ENCODE measurements at regions not wholly inside any gene's neighbourhood (a gene's known extent, or its start where the extent isn't known, plus 50 kb on each side); places are given as distances from the start of the nearest gene placed in this dataset.

DNA sequence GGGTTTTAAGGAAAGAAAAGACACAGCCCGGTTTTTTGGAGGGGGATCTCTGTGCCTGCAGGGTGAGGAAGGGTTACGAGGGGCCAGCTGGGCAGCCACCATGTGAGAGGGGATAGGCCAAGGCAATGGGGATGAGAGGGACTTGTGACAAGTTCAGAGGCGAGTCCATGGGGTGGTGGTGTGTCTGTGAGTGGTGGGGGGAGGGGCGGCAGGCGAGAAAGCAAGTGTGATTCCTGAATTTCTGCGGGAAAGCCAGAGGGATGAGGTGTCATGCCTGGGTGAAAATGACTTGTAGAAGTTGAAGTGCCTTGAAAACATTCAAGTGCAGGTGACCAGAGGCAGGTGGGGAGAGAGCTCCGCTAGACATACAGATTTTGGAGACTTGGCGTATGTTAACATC lies 61.0 kb upstream of the RNF32 start:
- H3K27ac ChIP-seq = no peak overlapping the region
- peaks cover 81% of the 10 kb centered on the region for H3K27me3 ChIP-seq (ENCODE audit: insufficient read depth, low read depth, severe bottlenecking)
- H3K9me3 ChIP-seq (ENCODE audit: severe bottlenecking) = no peaks in the 10 kb centered on the region
- DNase-seq = no peak
- TF ChIP-seq, protein P1, sequence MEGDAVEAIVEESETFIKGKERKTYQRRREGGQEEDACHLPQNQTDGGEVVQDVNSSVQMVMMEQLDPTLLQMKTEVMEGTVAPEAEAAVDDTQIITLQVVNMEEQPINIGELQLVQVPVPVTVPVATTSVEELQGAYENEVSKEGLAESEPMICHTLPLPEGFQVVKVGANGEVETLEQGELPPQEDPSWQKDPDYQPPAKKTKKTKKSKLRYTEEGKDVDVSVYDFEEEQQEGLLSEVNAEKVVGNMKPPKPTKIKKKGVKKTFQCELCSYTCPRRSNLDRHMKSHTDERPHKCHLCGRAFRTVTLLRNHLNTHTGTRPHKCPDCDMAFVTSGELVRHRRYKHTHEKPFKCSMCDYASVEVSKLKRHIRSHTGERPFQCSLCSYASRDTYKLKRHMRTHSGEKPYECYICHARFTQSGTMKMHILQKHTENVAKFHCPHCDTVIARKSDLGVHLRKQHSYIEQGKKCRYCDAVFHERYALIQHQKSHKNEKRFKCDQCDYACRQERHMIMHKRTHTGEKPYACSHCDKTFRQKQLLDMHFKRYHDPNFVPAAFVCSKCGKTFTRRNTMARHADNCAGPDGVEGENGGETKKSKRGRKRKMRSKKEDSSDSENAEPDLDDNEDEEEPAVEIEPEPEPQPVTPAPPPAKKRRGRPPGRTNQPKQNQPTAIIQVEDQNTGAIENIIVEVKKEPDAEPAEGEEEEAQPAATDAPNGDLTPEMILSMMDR (IDR thresholded peaks at IDR 0.05; ENCODE audit: low read depth, low read length) = no peak
- H3K4me3 ChIP-seq (ENCODE audit: low read depth, low read length) = no peak overlapping the region
- H3K36me3 ChIP-seq = no peaks in the 10 kb centered on the region

GRCh38 chr7:156578978-156579430 lies 61.6 kb upstream of the RNF32 start:
- Histone ChIP-seq H3K27me3 (ENCODE audit: insufficient read depth, low read depth, severe bottlenecking) (peaks cover 80% of the 10 kb centered on the region), H3K27ac (no peak overlapping the region), H3K9me3 (ENCODE audit: severe bottlenecking) (no peaks in the 10 kb centered on the region), H3K36me3 (no peaks in the 10 kb centered on the region), H3K4me3 (ENCODE audit: low read depth, low read length) (no peak overlapping the region)
- TF ChIP-seq, protein P1 (IDR thresholded peaks at IDR 0.05; ENCODE audit: low read depth, low read length) = no peak
- no peak for DNase-seq

DNA sequence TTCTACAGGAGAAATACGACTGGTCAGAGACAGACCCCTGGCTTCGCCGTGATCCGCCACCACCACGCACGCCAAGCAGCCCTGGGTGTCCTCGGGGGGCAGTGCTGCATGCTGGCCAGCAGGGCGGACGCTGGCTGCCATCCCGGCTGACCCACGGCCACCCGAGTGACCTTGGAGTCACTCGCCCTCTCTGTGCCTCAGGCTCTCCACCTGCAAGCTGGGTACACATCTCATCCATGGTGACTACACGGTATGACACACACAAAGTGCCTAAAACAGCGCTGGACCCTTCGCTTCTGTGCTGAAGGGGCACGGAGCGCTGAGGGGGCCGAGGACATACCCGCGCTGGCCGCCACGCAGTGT lies 62.0 kb upstream of the RNF32 start:
- TF ChIP-seq, protein P1 (IDR thresholded peaks at IDR 0.05; ENCODE audit: low read depth, low read length) = 0 out of 2 replicates have a peak, but pooled peaks have one; percentile 8
- Histone ChIP-seq H3K27ac (no peak overlapping the region), H3K9me3 (ENCODE audit: severe bottlenecking) (no peaks in the 10 kb centered on the region), H3K4me3 (ENCODE audit: low read depth, low read length) (no peak overlapping the region), H3K36me3 (no peaks in the 10 kb centered on the region), H3K27me3 (ENCODE audit: insufficient read depth, low read depth, severe bottlenecking) (peaks cover 80% of the 10 kb centered on the region)
- DNase-seq = no peak

DNA sequence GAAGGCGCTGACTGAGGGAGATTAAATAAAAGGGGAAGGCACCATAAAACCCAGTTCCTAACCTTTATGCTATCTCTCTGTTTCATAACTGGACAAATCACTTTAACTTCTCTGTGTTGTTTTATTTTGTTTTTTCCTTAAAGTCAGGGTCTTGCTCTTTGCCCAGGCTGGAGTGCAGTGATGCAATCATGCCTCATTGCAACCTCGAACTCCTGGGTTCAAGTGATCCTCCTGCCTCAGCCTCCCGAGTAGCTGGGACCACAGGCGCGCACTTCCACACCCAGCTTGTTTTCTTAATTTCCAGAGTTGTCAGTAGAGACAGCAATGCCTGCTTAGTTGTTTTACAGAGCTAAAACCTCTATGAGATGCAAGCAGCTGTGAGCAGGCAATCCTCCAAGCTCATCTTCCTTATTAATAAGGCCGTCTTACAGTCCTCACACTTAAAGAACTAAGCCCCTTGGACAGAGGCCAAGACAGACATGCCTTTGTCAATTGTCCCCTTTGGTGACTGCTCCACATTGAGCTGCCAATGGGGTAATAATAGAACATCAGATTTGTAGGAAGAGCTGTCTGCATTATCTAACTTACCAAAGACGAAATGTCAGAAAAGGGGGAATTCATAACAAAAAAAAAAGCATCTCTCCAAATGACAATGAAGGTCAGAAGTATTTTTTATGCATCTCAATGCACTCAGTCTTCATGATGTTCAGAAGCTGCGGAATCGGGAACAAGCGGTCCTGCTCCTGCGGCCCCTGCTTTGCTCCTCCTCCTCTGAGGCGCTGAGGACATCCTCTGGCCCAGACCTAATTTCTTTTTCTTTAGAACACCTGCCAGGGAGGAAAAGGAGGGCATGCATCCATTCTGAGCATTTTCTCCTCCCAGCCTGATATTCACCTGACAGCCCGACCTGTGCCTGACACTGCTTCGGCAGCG lies 62.7 kb upstream of the RNF32 start:
- Histone ChIP-seq H3K9me3 (ENCODE audit: severe bottlenecking) (no peaks in the 10 kb centered on the region), H3K36me3 (no peaks in the 10 kb centered on the region)
- TF ChIP-seq, protein P1 (IDR thresholded peaks at IDR 0.05; ENCODE audit: low read depth, low read length) = no peak

DNA sequence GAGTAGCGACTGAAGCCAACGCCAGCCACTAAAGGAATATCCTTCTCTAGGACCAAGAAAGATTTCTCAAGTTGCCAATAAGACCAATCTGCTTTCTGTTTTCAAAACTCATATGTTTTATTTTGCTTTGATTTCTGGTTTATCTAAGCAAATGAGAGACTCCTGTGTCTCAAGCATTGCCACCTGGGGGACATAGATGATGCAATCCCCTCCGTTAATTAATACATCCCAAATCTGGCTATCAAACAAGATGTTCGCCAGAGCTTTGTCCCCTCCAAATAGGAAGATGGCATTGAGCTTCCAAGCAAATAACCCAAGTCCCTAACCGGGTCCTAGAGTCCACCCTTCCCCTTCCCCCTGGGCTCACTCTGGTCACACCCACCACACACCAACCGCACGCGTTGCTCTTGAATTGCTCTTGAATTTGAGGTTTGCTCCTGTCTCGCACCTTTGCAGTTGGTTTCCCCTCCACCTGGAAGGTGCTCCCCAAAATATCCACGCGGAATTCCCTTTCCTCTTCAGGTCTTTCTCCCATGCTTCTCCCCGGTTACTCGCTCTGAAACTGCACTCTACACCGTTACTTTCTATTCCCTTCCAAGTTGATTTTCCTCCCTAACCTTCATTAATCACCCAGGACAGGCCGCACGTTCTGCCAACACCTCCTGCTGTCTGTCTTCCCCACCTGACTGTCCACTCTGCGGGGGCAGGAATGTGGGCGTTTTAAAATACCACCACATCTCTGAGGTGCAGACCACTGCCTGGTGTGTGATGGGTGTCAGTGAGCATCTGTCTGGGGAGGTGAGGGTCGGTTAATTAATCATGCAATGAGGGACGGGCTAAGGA lies 64.1 kb upstream of the RNF32 start:
- H3K4me3 ChIP-seq (ENCODE audit: low read depth, low read length) = no peak overlapping the region
- no peaks in the 10 kb centered on the region for H3K36me3 ChIP-seq
- no peak overlapping the region for H3K27ac ChIP-seq
- peaks cover 86% of the 10 kb centered on the region for H3K27me3 ChIP-seq (ENCODE audit: insufficient read depth, low read depth, severe bottlenecking)
- TF ChIP-seq, protein P1 (IDR thresholded peaks at IDR 0.05; ENCODE audit: low read depth, low read length) = no peak
- H3K9me3 ChIP-seq (ENCODE audit: severe bottlenecking) = no peaks in the 10 kb centered on the region
- no peak for DNase-seq

More for the DNA sequence above, 62.7 kb upstream of the RNF32 start:
- Histone ChIP-seq H3K27me3 (ENCODE audit: insufficient read depth, low read depth, severe bottlenecking) (peaks cover 84% of the 10 kb centered on the region), H3K4me3 (ENCODE audit: low read depth, low read length) (no peak overlapping the region), H3K27ac (no peak overlapping the region)
- no peak for DNase-seq
